ENCODE measurements at regions not wholly inside any gene's neighbourhood (a gene's known extent, or its start where the extent isn't known, plus 50 kb on each side); places are given as distances from the start of the nearest gene placed in this dataset.

GRCh38 chr6:146876271-146877151 is 277.7 kb downstream of the ADGB start:
- TF ChIP-seq CTCF (conservative IDR thresholded peaks at IDR 0.05 in 1 of 2, IDR thresholded peaks at IDR 0.05 in 1 of 2; ENCODE audit: low read depth in 1 of 2, low read length in 2 of 2) (no peak), EZH2 (IDR thresholded peaks at IDR 0.05; ENCODE audit: low read length, missing control alignments) (no peak)
